Parathyroid adenoma (tissue), 2 donors: ENCODE measurements at regions not wholly inside any gene's neighbourhood (a gene's known extent, or its start where the extent isn't known, plus 50 kb on each side); places are given as distances from the start of the nearest gene placed in this dataset.
"Not testable (repeated sequence)": the region's sequence is repeated elsewhere in the genome, so short reads cannot be mapped to it uniquely, and the experiment has no call there.

ENCODE experiments used
- H2AFZ ChIP-seq: fragments of 300-600 bp; sonication (generic); one replicate; pipeline ENCODE4 v1.7.0; 2017; ENCODE audit warnings: antibody characterized with exemption, mild to moderate bottlenecking
- H3K27ac ChIP-seq: fragments of 300-600 bp; sonication (generic); one replicate; pipeline ENCODE4 v1.7.0; 2017
- H3K27me3 ChIP-seq: fragments of 300-600 bp; sonication (generic); one replicate; pipeline ENCODE4 v1.7.0; 2017; ENCODE audit warnings: low read length; ENCODE audit not compliant: control insufficient read depth, insufficient read depth
- H3K36me3 ChIP-seq: fragments of 300-600 bp; sonication (generic); one replicate; pipeline ENCODE4 v1.7.0; 2017; ENCODE audit warnings: low read length; ENCODE audit not compliant: control insufficient read depth, insufficient read depth
- H3K4me1 ChIP-seq: fragments of 300-600 bp; sonication (generic); one replicate; pipeline ENCODE4 v1.7.0; 2017; ENCODE audit warnings: control low read depth
- H3K4me2 ChIP-seq: fragments of 300-600 bp; sonication (generic); one replicate; pipeline ENCODE4 v1.7.0; 2017; ENCODE audit warnings: low read length
- H3K4me3 ChIP-seq: fragments of 300-600 bp; sonication (generic); one replicate; pipeline ENCODE4 v1.7.0; 2017; ENCODE audit warnings: low read depth, low read length
- H3K79me2 ChIP-seq: fragments of 300-600 bp; sonication (generic); one replicate; pipeline ENCODE4 v1.7.0; 2017; ENCODE audit warnings: control low read depth
- H3K9ac ChIP-seq: fragments of 300-600 bp; sonication (generic); one replicate; pipeline ENCODE4 v1.7.0; 2017; ENCODE audit warnings: mild to moderate bottlenecking
- H3K9me3 ChIP-seq: fragments of 300-600 bp; sonication (generic); one replicate; pipeline ENCODE4 v1.7.0; 2017; ENCODE audit warnings: low read length; ENCODE audit not compliant: control insufficient read depth
- CTCF ChIP-seq: fragments of 300-600 bp; sonication (generic); IDR thresholded peaks from one replicate; pipeline ENCODE4 v1.7.0; 2017; ENCODE audit warnings: antibody characterized with exemption, mild to moderate bottlenecking
- donor health status: primary hyperparathyroidism.

- Histone ChIP-seq H3K27me3 (no peaks in the 10 kb centered on the region), H3K79me2 (no peaks in the 10 kb centered on the region), H3K4me3 (no peak overlapping the region), H3K9ac (no peak overlapping the region), H3K36me3 (no peaks in the 10 kb centered on the region), H3K4me2 (no peak overlapping the region), H2AFZ (no peak overlapping the region), H3K9me3 (no peaks in the 10 kb centered on the region), H3K4me1 (no peaks in the 10 kb centered on the region), H3K27ac (no peak overlapping the region)
- no peak for TF ChIP-seq CTCF
Observed at GRCh38 chr13:109938255-109938936, 152.0 kb upstream of the IRS2 start.

GRCh38 chr13:109934520-109934919 is 148.1 kb upstream of the IRS2 start:
- H3K9ac ChIP-seq, H3K27me3 ChIP-seq, H3K9me3 ChIP-seq, H3K4me1 ChIP-seq, H3K4me2 ChIP-seq, H3K79me2 ChIP-seq, H2AFZ ChIP-seq, H3K4me3 ChIP-seq, H3K36me3 ChIP-seq, H3K27ac ChIP-seq: not testable (repeated sequence)

GRCh38 chr13:109933476-109933875 is 147.1 kb upstream of the IRS2 start:
- no peak overlapping the region for H2AFZ ChIP-seq
- H3K27me3 ChIP-seq: no peaks in the 10 kb centered on the region
- no peaks in the 10 kb centered on the region for H3K79me2 ChIP-seq
- no peaks in the 10 kb centered on the region for H3K36me3 ChIP-seq
- H3K4me1 ChIP-seq: no peaks in the 10 kb centered on the region
- no peaks in the 10 kb centered on the region for H3K9me3 ChIP-seq
- no peak for TF ChIP-seq CTCF
- H3K9ac ChIP-seq: no peak overlapping the region
- no peak overlapping the region for H3K27ac ChIP-seq
- H3K4me3 ChIP-seq: no peak overlapping the region
- no peak overlapping the region for H3K4me2 ChIP-seq

- Histone ChIP-seq H3K27ac (no peak overlapping the region), H3K36me3 (no peaks in the 10 kb centered on the region), H3K79me2 (no peaks in the 10 kb centered on the region), H3K4me1 (no peaks in the 10 kb centered on the region), H2AFZ (no peak overlapping the region), H3K9ac (no peak overlapping the region), H3K27me3 (no peaks in the 10 kb centered on the region), H3K9me3 (no peaks in the 10 kb centered on the region), H3K4me3 (no peak overlapping the region), H3K4me2 (no peak overlapping the region)
- no peak for TF ChIP-seq CTCF
Observed at GRCh38 chr13:109924376-109924775, 138.0 kb upstream of the IRS2 start.

- Histone ChIP-seq H2AFZ (no peak overlapping the region), H3K9ac (no peak overlapping the region), H3K4me1 (no peaks in the 10 kb centered on the region), H3K27me3 (no peaks in the 10 kb centered on the region), H3K27ac (no peak overlapping the region), H3K9me3 (no peaks in the 10 kb centered on the region), H3K4me3 (no peak overlapping the region), H3K79me2 (no peaks in the 10 kb centered on the region), H3K4me2 (no peak overlapping the region), H3K36me3 (no peaks in the 10 kb centered on the region)
- no peak for TF ChIP-seq CTCF
Observed at GRCh38 chr13:109922518-109922917, 136.1 kb upstream of the IRS2 start.
